HG02610 (cell line): ENCODE measurements at regions not wholly inside any gene's neighbourhood (a gene's known extent, or its start where the extent isn't known, plus 50 kb on each side); places are given as distances from the start of the nearest gene placed in this dataset.

ENCODE experiments used
- ATAC-seq: cut with Tn5 transposase; IDR thresholded peaks from one replicate; pipeline ENCODE4 v1.9.1; 2021; ENCODE audit warnings: mild to moderate bottlenecking, moderate library complexity; ENCODE audit not compliant: unreplicated experiment

- ATAC-seq = no peak
These were observed 561.4 kb downstream of the CAAP1 start for GRCh38 chr9:26331223-26331622.

GRCh38 chr9:26329974-26330373 lies 562.6 kb downstream of the CAAP1 start:
- no peak for ATAC-seq

- peak; percentile 66 for ATAC-seq
These were observed 566.0 kb downstream of the CAAP1 start for GRCh38 chr9:26326563-26326962.

GRCh38 chr9:26325444-26325829 lies 567.2 kb downstream of the CAAP1 start:
- ATAC-seq = no peak

- no peak for ATAC-seq
These were observed 567.7 kb downstream of the CAAP1 start for GRCh38 chr9:26324786-26325443.

- ATAC-seq = no peak
These were observed 570.7 kb downstream of the CAAP1 start for GRCh38 chr9:26321935-26322334.

GRCh38 chr9:26319859-26320258 lies 572.7 kb downstream of the CAAP1 start:
- no peak for ATAC-seq

- no peak for ATAC-seq
These were observed 579.5 kb downstream of the CAAP1 start for GRCh38 chr9:26313108-26313507.

- no peak for ATAC-seq
These were observed 581.1 kb downstream of the CAAP1 start for GRCh38 chr9:26311463-26311995.

- ATAC-seq = no peak
These were observed 582.3 kb downstream of the CAAP1 start for GRCh38 chr9:26310294-26310693.

- no peak for ATAC-seq
These were observed 584.3 kb downstream of the CAAP1 start for GRCh38 chr9:26308328-26308727.

- ATAC-seq = no peak
These were observed 590.9 kb downstream of the CAAP1 start for GRCh38 chr9:26301659-26302058.

GRCh38 chr9:26301046-26301445 lies 591.6 kb downstream of the CAAP1 start:
- no peak for ATAC-seq

- no peak for ATAC-seq
These were observed 595.6 kb downstream of the CAAP1 start for GRCh38 chr9:26296910-26297572.

- no peak for ATAC-seq
These were observed 599.7 kb downstream of the CAAP1 start for GRCh38 chr9:26292943-26293342.

- ATAC-seq = no peak
These were observed 593.4 kb upstream of the TUSC1 start for GRCh38 chr9:26271495-26272122.

GRCh38 chr9:26266146-26266793 lies 588.0 kb upstream of the TUSC1 start:
- ATAC-seq = no peak

- no peak for ATAC-seq
These were observed 586.7 kb upstream of the TUSC1 start for GRCh38 chr9:26264709-26265601.

- no peak for ATAC-seq
These were observed 585.2 kb upstream of the TUSC1 start for GRCh38 chr9:26263478-26263877.

GRCh38 chr9:26262421-26263107 lies 584.3 kb upstream of the TUSC1 start:
- no peak for ATAC-seq
